ENCODE measurements at regions not wholly inside any gene's neighbourhood (a gene's known extent, or its start where the extent isn't known, plus 50 kb on each side); places are given as distances from the start of the nearest gene placed in this dataset.

GRCh38 chr5:54861212-54861894 lies 124.0 kb downstream of the ESM1 start:
- H3K27me3 ChIP-seq = no peaks in the 10 kb centered on the region
- peaks cover 0 to 15% (median 0%) of the 10 kb centered on the region in 3 donors for H3K9me3 ChIP-seq
- intact Hi-C loops (cut with DNase I; ENCODE audit: low total_unique reads) = no loop called here
- H3K36me3 ChIP-seq = no peaks in the 10 kb centered on the region
- H3K4me3 ChIP-seq = no peak overlapping the region
- peak overlapping the region; percentile 34 to 40 for H3K27ac ChIP-seq
- H3K4me1 ChIP-seq = peaks cover 0 to 13% (median 2%) of the 10 kb centered on the region in 4 donors
- no peak for DNase-seq
- TF ChIP-seq, protein P1, sequence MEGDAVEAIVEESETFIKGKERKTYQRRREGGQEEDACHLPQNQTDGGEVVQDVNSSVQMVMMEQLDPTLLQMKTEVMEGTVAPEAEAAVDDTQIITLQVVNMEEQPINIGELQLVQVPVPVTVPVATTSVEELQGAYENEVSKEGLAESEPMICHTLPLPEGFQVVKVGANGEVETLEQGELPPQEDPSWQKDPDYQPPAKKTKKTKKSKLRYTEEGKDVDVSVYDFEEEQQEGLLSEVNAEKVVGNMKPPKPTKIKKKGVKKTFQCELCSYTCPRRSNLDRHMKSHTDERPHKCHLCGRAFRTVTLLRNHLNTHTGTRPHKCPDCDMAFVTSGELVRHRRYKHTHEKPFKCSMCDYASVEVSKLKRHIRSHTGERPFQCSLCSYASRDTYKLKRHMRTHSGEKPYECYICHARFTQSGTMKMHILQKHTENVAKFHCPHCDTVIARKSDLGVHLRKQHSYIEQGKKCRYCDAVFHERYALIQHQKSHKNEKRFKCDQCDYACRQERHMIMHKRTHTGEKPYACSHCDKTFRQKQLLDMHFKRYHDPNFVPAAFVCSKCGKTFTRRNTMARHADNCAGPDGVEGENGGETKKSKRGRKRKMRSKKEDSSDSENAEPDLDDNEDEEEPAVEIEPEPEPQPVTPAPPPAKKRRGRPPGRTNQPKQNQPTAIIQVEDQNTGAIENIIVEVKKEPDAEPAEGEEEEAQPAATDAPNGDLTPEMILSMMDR (IDR thresholded peaks at IDR 0.05) = no peak

- Histone ChIP-seq H3K27ac (no peak overlapping the region), H3K9me3 (peaks cover 0 to 15% (median 0%) of the 10 kb centered on the region in 3 donors), H3K4me1 (peaks cover 0 to 13% (median 2%) of the 10 kb centered on the region in 4 donors), H3K27me3 (no peaks in the 10 kb centered on the region), H3K4me3 (no peak overlapping the region), H3K36me3 (no peaks in the 10 kb centered on the region)
- intact Hi-C loops (cut with DNase I; ENCODE audit: low total_unique reads) = no loop called here
- TF ChIP-seq, protein P1 (IDR thresholded peaks at IDR 0.05) = no peak
- DNase-seq = no peak
Observed at GRCh38 chr5:54860321-54860720, 125.1 kb downstream of the ESM1 start.

DNA sequence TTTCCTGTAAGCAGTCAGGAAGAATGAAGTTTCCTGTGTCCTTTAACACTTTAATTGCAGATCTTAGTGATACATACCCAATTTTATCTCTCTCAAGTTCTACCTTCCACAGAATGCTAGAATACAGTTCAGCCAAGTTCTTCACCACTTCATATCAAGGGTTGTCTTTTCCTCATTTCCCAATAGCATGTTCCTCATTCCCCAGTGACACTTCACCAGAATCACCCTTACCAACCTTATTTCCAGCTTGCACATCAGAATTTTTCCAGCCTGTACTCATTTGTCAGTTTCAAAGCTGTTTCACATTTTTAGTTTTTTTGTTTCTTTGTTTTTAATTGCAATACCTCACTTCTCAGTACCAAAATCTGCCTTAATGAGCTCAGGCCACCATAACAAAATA lies 126.1 kb downstream of the ESM1 start:
- H3K27me3 ChIP-seq = no peaks in the 10 kb centered on the region
- peaks cover 0 to 13% (median 2%) of the 10 kb centered on the region in 4 donors for H3K4me1 ChIP-seq
- DNase-seq = no peak
- H3K36me3 ChIP-seq = no peaks in the 10 kb centered on the region
- H3K4me3 ChIP-seq = no peak overlapping the region
- no peak overlapping the region for H3K27ac ChIP-seq
- intact Hi-C loops (cut with DNase I; ENCODE audit: low total_unique reads) = no loop called here
- TF ChIP-seq, protein P1 (IDR thresholded peaks at IDR 0.05) = no peak
- H3K9me3 ChIP-seq = peaks cover 0 to 15% (median 0%) of the 10 kb centered on the region in 3 donors

- intact Hi-C loops (cut with DNase I; ENCODE audit: low total_unique reads) = no loop called here
- H3K9me3 ChIP-seq = peaks cover 0 to 15% (median 0%) of the 10 kb centered on the region in 3 donors
- no peak for DNase-seq
- no peaks in the 10 kb centered on the region for H3K4me1 ChIP-seq
- H3K27me3 ChIP-seq = no peaks in the 10 kb centered on the region
- no peaks in the 10 kb centered on the region for H3K36me3 ChIP-seq
- TF ChIP-seq, protein P1 (IDR thresholded peaks at IDR 0.05) = no peak
- H3K27ac ChIP-seq = no peak overlapping the region
- H3K4me3 ChIP-seq = no peak overlapping the region
Observed at GRCh38 chr5:54854883-54855581, 130.4 kb downstream of the ESM1 start.

GRCh38 chr5:54852007-54852406 lies 133.4 kb downstream of the ESM1 start:
- Histone ChIP-seq H3K36me3 (no peaks in the 10 kb centered on the region), H3K9me3 (no peaks in the 10 kb centered on the region), H3K27me3 (no peaks in the 10 kb centered on the region), H3K27ac (no peak overlapping the region), H3K4me1 (no peaks in the 10 kb centered on the region), H3K4me3 (no peak overlapping the region)
- TF ChIP-seq, protein P1 (IDR thresholded peaks at IDR 0.05) = no peak
- intact Hi-C loops (cut with DNase I; ENCODE audit: low total_unique reads) = no loop called here
- no peak for DNase-seq
